ENCODE measurements at regions not wholly inside any gene's neighbourhood (a gene's known extent, or its start where the extent isn't known, plus 50 kb on each side); places are given as distances from the start of the nearest gene placed in this dataset.

- no peak overlapping the region for H3K4me3 Mint-ChIP-seq
- no peak overlapping the region for H3K27ac Mint-ChIP-seq (ENCODE audit: unreplicated experiment)
- peaks cover 3% of the 10 kb centered on the region for H3K9me3 Mint-ChIP-seq
- H3K27me3 Mint-ChIP-seq (ENCODE audit: low read depth), result no peaks in the 10 kb centered on the region
- no peak for DNase-seq (ENCODE audit: low read depth, low spot score)
- no peak for TF ChIP-seq CTCF (conservative IDR thresholded peaks at IDR 0.05)
- H3K36me3 Mint-ChIP-seq (ENCODE audit: low read depth), result no peaks in the 10 kb centered on the region
- no peaks in the 10 kb centered on the region for H3K4me1 Mint-ChIP-seq
Measured at GRCh38 chr3:41033956-41034519, 165.3 kb upstream of the CTNNB1 start.

GRCh38 chr3:41035456-41036022 is 163.8 kb upstream of the CTNNB1 start:
- Mint-ChIP-seq H3K4me3 (no peak overlapping the region), H3K27ac (ENCODE audit: unreplicated experiment) (no peak overlapping the region), H3K27me3 (ENCODE audit: low read depth) (no peaks in the 10 kb centered on the region), H3K36me3 (ENCODE audit: low read depth) (no peaks in the 10 kb centered on the region), H3K9me3 (peaks cover 3% of the 10 kb centered on the region), H3K4me1 (no peaks in the 10 kb centered on the region)
- no peak for DNase-seq (ENCODE audit: low read depth, low spot score)
- TF ChIP-seq CTCF (conservative IDR thresholded peaks at IDR 0.05), result no peak

GRCh38 chr3:41037651-41038334 is 161.5 kb upstream of the CTNNB1 start:
- Mint-ChIP-seq H3K27ac (ENCODE audit: unreplicated experiment) (no peak overlapping the region), H3K4me1 (no peaks in the 10 kb centered on the region), H3K27me3 (ENCODE audit: low read depth) (no peaks in the 10 kb centered on the region), H3K9me3 (peaks cover 3% of the 10 kb centered on the region), H3K36me3 (ENCODE audit: low read depth) (no peaks in the 10 kb centered on the region), H3K4me3 (no peak overlapping the region)
- DNase-seq (ENCODE audit: low read depth, low spot score), result no peak
- TF ChIP-seq CTCF (conservative IDR thresholded peaks at IDR 0.05), result no peak

GRCh38 chr3:41040256-41040655 is 159.0 kb upstream of the CTNNB1 start:
- Mint-ChIP-seq H3K27ac (ENCODE audit: unreplicated experiment) (no peak overlapping the region), H3K4me3 (no peak overlapping the region), H3K4me1 (peaks cover 5% of the 10 kb centered on the region), H3K27me3 (ENCODE audit: low read depth) (no peaks in the 10 kb centered on the region), H3K9me3 (peaks cover 7% of the 10 kb centered on the region), H3K36me3 (ENCODE audit: low read depth) (no peaks in the 10 kb centered on the region)
- no peak for DNase-seq (ENCODE audit: low read depth, low spot score)
- TF ChIP-seq CTCF (conservative IDR thresholded peaks at IDR 0.05), result no peak

GRCh38 chr3:41041462-41041861 is 157.8 kb upstream of the CTNNB1 start:
- no peak overlapping the region for H3K27ac Mint-ChIP-seq (ENCODE audit: unreplicated experiment)
- H3K4me3 Mint-ChIP-seq, result no peak overlapping the region
- no peak for TF ChIP-seq CTCF (conservative IDR thresholded peaks at IDR 0.05)
- H3K27me3 Mint-ChIP-seq (ENCODE audit: low read depth), result no peaks in the 10 kb centered on the region
- DNase-seq (ENCODE audit: low read depth, low spot score), result no peak
- peaks cover 5% of the 10 kb centered on the region for H3K4me1 Mint-ChIP-seq
- no peaks in the 10 kb centered on the region for H3K36me3 Mint-ChIP-seq (ENCODE audit: low read depth)
- H3K9me3 Mint-ChIP-seq, result peaks cover 7% of the 10 kb centered on the region

Data from neural crest cell (in vitro differentiated cells).